ENCODE measurements at regions not wholly inside any gene's neighbourhood (a gene's known extent, or its start where the extent isn't known, plus 50 kb on each side); places are given as distances from the start of the nearest gene placed in this dataset.

DNA sequence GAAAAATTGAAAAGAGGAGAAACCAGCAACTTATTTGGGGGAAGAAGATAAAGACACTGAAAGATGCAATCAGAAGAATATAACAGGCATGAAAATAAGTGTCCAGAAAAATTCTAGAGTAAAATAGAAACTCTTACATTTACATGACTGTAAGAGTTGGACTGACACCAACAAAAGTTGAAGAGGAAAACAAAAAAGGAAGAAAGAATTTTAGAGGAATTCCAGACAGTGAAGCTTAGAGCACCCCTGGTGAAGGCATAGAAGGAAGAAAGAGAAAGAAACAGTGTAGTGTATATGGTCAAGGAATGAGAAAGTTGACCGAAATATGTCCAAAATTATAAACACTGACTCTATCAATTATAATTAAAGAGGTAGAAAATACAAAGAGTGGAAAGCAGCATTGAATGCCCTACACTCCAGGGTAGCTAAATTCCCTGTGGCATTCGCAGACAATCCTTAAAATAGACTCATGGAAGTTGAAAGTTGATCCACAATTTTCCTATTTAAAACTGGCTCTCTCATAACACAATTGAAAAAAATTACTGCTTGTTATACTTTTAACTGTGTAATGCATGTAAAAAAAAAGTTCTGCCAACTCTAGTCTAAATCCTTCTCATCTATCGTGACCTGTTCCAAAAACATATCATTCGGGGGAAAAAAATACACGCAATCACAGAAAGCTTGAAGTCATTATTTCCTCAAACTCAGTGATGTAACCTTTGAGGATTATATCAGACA lies 102.6 kb upstream of the ABI3BP start:
- no peak for TF ChIP-seq POLR2AphosphoS5 (IDR thresholded peaks at IDR 0.05; ENCODE audit: borderline replicate concordance, low read depth, low read length)
- no peak for TF ChIP-seq EZH2 (IDR thresholded peaks at IDR 0.05)
- no peak for TF ChIP-seq FOXP2 (optimal IDR thresholded peaks at IDR 0.05; ENCODE audit: control extremely low read depth, extremely low read length, insufficient read depth)

Measured in SK-N-MC (cell line).